ENCODE measurements at regions not wholly inside any gene's neighbourhood (a gene's known extent, or its start where the extent isn't known, plus 50 kb on each side); places are given as distances from the start of the nearest gene placed in this dataset.
A peak's percentile ranks its signal among the peaks of the same experiment; 100 is the strongest.
"Not testable (repeated sequence)": the region's sequence is repeated elsewhere in the genome, so short reads cannot be mapped to it uniquely, and the experiment has no call there.

DNA sequence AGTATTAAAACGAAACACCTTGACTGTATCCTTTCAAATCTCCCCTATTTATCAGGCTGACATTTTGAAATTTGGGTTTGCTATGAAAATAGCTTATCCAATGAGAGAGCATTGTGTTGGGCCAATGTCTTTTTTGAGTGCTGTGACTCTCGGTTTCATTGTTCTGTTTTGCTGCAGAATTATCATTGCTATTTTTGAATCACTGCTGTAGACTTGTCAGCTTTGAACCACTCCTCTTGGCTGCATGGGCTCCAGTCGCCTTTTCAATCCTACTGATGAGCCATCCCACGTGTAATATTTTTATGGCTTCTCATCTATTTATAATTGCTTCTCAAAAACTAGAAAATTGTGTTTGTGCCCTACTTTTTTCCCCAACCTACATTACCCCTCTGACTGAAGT lies 322.8 kb downstream of the LNPK start:
- DNase-seq, result no peak

DNA sequence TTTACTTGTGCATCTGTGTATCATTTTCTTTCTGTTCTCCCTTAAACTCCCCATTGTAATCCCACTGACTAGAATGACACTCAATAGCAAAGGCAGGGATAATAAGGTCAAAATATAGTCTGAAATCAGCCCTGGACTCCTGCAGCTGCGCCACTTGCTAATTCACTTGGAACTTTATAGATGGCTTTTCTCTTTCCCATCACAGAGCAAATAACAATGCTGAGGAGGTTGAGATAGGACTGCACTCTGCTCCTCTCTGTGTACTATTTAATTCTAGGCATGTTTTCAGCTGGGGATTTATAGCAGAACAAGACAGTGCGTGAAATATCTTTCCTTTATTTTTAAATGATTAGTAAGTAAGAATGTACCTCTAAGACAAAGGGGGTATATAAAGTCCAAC lies 324.2 kb downstream of the LNPK start:
- no peak for DNase-seq

DNA sequence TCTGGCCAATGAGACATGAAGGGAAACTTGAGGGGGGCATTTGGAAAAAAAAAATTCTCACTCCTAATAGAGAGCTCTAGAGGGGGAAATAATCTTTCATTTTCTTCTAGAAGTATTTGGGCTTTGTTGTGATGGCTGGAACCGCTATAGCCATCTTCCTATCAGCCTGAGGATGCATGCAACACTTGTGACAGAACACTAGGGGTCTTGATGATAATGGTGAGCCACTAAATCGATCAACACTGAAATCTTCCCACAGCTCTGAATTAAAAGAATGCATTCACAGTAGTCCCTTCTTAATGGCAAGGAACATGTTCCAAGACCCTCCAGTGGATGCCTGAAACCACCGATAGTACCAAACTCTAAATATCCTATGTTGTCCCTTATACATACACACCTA lies 325.3 kb downstream of the LNPK start:
- DNase-seq, result no peak

DNA sequence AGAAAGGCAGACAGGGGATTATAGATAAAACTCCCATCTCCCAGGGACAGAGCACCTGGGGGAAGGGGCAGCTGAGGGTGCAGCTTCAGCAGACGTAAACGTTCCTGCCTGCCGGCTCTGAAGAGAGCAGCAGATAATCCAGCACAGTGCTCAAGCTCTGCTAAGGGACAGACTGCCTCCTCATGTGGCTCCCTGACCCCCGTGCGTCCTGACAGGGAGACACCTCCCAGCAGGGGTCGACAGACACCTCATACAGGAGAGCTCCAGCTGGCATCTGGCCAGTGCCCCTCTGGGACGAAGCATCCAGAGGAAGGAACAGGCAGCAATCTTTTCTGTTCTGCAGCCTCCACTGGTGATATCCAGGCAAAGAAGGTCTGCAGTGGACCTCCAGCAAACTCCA lies 333.3 kb downstream of the LNPK start:
- not testable (repeated sequence) for DNase-seq

DNA sequence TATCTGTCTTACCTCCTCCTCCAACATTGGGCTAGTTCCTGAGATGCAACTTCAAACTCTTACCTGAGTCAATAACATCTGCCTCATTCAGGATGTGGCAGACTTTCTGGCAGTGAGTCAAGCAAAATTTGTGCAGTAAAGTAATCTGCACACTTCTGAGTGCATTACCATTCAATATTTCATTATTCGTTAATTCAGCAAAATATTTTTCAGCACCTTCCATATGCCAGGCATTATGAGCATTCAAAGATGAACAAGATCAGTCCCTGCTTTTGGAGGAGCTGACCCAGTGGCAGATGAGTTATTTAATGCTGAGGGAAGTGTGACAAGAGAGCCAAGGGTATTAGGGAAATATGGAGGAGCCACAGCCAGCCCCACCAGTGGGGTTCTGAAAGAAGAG lies 339.7 kb downstream of the LNPK start:
- DNase-seq, result no peak

DNA sequence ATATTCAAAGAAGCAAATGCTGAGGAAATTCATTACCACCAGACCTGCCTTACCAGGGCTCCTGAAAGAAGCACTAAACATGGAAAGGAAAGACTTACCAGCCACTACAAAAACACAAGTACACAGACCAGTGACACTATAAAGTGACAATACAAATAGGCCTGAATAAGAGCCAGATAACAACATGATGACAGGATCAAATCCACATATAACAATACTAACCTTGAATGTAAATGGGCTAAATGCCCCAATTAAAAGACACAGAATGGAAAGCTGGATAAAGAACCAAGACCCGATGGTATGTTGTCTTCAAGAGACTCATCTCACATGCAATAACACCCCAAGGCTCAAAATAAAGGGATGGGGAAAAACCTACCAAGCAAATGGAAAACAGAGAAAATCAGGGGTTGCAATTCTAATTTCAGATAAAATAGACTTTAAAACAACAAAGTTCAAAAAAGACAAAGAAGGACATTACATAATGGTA lies 353.4 kb downstream of the LNPK start:
- no peak for DNase-seq

DNA sequence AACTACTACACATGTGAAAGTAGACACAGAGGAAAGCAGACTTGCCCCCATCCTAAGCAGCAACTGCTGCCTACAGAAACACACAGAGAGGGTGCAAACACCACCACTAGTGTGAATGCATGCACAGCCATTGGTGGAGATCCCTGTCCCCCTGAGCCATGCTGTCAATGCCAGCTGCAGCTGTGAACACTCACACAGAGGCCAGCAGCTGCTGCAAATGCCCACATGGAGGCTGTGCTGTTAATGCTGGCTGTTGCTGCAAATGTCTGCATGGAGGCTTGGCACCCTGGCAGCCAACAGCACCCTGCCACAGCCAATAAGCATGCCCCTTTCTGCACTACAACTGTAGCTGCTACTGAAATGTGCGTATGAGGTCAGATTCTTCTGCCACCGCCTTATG lies 355.0 kb downstream of the LNPK start:
- DNase-seq, result no peak

DNA sequence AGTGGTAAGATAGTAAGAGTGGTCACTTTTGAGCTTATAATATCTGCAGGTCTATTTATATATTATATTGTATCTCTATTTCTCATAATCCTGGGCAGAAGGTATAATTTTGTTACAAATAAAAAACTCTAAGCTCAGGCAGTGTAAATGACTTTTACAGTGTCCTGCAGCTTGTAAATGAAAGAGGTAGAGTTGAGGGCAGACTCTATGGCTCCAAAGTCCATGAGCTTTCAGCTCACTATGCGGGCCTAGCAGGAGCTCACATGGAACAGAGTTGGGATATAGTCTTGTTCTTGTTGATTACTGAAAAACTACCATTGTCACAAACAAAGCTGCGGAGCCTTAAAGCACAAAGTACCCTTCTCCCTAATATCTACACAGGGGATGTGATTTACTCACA lies 361.4 kb downstream of the LNPK start:
- no peak for DNase-seq

DNA sequence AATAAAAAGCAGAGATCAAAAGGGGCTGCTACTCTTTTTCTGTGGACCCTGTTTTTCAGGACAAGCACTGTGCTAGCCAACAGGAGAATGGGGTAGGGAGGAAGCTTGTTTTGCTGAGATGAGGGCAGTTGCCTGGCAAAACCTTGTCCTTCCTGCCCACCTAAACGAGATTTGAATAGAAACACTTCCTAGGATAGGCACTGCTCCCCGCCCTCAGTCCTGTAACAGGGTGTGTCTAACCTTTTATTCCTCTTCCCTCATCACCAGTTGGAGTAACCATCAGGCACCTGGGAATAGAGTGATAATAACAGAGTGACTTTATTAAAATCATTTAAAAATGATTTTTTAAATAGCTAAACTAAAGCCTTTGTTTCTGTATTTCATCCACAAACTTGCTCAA lies 368.8 kb downstream of the LNPK start:
- DNase-seq, result no peak

DNA sequence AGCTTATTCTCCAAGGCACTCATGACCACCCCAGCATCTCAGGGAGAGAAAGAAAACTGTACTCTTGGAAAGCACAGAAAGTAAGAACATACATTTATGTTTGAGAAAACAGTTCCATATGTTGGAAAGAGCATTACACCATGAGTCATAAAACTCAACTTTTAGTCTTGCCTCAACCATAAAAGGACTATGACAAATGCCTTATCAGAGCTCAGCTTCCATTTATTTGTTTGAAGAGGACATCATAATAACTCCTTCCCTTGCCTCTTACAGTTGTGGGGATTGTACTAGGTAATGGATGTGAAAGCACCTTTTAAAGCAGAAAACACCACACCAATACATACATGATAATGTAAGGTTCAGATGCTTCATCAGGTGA lies 370.8 kb downstream of the LNPK start:
- DNase-seq, result no peak

DNA sequence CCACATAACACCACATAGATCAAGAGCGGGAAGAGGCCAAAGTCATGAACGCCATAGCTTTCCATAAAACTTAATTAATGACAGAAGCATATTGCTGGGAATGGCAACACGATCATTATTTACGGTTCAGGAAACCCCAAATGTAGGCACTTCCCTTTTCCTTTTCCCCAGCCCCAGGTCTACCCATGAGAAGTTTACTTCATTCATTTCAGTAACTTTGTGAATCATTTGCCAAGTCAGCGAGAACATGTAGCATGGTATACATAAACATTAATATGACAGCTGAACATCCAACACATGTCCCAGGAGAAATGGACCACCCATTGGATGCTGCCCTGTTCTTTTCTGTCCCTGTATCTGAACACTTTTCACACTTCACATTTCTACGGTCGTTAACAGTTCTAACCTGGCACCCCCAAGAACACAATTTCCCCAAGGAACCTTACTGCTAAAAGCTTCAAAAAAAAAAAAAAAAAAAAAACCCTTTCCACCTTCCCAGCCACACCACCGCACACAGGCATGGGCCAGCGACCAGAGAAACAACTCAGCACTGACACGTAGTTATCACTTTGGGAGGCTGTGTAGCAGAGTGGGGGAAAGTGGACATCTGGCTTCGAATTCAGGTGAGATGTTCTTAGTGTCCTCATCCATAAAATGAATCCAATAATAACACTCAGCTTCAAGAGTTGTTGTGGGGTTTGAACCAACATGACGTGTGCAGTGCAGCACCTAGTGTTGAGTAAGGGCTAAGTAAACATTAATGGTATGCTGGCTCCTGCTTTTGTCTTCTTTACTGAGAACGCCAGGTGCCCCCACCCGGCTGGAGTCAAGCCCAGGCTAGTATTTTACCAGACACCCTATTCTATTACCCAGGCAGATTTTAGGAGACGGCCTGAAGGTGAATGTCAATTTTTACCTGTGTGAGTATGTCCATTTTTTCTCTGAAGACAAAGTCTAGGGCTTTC lies 371.5 kb downstream of the LNPK start:
- peak; percentile 89 for DNase-seq

DNA sequence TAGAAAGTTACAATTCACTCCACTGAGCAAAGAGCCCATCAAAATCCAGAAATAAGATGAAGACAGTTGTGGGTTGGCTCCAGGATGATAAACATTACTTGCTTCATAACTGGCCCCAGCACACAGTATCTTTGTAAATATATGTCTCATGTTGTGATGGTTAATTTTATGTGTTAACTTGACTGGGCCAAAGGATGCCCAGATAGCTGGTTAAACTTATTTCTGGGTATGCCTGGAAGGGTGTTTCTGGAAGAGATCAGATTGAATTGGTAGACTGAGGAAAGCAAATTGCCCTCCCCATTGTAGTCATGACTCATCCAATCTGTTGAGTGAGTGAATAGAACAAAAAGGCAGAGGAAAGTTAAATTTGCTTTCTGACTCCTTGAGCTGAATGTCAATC lies 373.8 kb downstream of the LNPK start:
- no peak for DNase-seq

DNA sequence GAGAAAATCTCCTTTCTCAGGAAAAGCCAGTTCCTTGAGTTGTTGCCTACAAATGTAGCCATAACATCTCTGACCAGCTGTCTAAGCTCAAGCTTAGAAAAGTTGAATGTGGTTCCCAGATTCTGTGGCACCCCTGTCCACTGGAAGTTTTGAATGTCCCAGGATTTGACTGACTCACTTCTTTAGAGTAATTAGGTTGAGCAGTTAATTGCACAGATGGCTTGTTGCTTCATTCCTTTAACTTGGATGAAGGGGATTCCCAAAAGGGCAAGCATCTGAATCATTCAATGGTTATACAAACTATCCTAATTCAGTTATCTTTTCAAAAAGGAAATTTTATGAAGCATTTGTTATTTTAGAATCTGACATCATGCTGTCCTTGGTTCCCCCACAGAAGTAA lies 374.7 kb downstream of the LNPK start:
- no peak for DNase-seq

DNA sequence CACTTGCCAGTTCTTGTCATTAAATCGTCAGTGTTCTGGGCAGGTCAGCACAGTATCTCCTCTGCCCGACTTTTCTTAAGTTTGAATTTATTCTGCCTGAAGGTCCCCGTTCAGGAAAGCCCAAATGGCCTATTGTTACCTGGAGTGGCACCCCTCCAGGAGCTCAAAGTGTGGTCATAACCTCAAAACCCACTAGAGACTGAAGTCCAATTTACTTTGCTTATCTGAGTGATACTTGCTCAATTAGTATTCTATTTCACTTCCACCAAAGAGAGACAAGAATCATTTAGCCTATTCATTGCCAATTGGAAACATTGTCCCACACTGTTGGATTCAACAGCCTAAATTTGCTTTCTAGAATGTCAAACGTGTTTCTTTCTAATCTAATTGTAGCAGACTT lies 375.3 kb downstream of the LNPK start:
- DNase-seq, result no peak

DNA sequence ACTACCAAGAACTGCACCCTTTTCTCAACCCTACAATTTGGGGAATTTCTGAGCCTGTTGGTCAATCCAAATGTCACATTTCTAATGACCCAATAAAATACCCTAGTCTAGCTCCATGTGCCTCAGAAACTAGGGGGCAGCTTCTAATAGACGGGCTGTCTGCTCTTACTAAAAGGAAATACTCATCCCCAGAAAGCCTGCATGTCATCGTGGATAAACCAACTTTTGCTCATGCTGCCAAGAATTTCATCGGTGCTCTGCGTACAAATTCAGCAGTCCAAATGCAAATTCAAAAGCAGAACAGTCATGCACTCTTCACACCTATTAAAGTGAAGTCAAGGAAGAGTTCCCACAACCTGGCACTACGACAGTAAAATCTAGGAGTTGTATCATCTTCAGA lies 377.3 kb downstream of the LNPK start:
- DNase-seq, result no peak

DNA sequence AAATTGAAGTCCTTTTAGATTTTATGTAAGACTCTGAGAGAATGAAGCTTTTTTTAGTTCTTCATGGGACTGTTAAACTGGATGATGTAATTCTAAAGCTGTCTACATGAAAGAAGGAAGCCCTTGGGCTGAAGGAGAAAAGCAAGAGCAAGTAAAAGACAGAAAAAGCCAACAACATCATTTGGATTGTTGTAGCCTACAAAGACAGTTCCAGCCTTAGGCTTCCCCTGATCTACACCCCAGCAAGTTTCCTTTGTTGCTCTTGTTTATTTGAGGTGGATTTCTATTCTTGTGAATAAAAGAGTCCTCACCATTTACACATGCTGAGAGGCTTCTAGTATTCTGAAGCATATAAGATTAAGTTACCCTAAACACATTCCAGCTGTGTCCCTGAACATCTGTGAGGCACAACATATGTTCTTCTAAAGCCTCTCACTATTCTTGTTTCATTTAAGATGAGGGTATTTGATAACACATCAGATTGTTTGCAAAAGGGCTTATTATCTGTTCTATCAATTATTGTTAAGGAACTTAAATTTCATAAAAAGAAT lies 377.8 kb downstream of the LNPK start:
- no peak for DNase-seq

DNA sequence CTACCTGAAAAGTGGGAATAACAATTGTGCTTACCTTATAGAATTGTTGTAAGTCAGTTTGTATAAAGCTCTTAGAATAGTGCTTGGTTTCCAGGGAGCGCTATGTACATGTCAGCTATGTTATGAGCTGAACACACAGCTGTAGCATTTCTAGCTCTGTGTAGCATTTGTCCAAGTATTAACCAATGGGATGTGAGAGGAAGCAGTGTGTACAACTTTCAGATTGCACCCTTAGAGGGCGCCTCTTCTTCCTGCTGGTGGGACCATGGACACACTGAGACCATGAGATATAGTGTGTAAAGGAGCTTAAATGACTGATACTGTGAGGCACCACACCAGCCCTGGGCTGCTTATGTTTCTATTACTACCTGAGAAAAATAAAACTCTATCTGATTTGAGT lies 380.2 kb downstream of the LNPK start:
- DNase-seq, result no peak

DNA sequence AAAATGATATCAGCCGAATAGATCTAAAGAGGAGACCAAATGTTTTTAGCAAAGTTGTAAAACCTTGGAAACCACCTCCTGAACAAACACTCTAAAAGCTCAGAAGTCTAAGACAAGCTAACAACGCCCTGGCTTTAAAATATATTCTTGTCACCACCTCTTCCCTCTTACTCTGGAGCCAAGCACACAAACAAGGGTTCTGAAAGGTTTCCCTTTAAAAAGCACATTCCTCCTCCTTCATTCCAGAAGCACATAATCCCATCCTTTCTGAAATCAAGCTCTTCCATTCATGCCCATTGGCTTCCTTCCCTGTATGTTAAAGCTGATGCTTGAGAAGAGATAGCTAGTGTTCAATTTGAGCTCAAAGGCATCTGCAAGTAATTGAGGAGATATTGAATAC lies 382.0 kb downstream of the LNPK start:
- DNase-seq, result no peak

DNA sequence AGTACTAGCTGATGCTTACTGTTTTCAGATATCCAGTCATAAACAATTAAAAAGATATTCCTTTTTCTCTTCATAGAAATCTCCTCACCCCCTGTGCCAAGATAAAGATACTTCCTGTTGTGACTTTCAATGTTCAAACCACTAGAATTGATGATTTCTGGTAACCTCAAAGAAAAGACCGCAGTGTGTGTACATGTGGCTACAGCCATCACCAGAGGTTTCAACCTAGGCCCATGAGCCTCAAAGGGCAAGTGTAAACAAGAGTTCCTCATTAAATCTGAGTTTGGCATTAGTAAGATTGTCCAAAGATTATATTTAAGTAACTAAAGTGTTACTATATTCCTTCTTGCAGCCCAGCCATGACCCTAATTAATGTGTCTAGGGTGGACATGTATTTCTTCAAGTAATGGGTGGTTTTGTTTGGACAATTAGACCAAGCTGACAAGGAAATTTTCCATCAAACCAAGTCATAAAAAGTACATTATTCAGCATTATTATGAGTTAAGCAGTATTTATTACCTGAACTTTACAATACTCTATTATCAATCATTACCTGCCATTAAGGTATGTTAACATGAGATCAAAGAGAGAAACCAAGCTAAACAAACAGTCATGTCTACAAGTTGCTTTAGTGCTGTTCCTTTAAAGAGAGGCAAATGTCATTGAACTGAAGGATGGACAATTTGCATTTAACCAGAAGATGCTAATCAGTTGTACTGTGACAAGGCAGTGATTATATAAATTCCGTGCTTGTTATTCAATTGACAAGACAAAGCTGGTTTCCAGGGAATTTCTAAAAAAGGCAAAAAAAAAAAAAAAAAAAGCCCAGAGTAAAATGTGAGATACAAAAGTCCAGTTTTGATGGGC lies 382.7 kb downstream of the LNPK start:
- DNase-seq, result no peak

DNA sequence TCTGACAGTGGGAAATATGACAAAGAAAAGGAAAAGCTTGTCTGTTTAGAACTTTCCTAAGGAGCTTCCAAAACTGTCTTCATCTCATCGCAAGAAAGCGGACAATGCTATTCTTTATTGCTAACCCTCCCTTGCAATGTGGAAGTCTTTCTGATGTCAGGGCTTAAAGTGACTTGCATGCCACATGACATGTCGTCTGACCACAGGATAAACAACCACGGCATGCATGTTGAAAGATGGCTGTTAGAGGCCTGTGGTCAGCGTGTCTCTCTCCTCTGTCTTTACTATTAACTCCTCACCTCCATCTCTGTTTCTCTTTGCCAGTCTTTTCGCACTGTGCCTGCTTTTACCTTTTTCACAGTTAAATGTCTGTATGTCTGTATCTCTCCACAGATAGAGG lies 389.8 kb downstream of the LNPK start:
- no peak for DNase-seq

DNA sequence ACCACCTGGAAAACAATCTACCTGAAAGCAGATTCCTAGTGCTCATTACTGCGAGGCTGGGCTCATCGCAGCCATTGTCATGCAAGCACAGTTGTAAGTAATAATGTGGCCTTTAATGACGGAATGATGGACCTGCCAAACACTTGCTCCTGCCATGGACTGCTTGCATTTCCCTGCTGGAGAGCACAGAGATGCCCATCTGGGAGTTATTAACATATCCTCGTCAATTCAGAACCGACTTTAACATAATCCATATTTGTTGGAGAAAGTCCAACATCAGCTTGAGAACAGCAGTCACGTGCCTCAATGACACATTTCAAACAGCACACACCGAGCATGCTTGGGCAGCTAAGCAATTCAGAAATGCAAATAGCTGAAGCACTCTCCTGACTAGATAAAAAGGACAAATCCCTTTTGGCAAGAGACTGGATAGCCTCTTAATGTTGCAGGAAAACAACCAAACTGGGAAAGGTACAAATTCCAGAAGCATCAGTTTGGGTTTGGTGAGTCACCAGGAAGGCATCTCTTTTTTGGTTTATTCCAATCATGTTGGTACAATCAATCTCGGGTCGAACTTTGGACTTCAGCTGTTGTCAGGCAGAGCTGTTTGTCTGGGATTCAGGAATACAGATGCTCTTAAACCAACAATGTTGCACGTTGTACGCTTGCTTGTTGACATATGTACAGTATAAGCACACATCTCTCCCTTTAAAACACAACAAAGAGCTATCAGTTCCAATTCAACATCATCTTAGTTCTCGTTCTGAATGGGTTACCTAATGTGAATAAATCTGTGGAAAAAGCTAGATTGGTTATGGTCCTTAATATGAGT lies 395.8 kb downstream of the LNPK start:
- peak; percentile 90 for DNase-seq

DNA sequence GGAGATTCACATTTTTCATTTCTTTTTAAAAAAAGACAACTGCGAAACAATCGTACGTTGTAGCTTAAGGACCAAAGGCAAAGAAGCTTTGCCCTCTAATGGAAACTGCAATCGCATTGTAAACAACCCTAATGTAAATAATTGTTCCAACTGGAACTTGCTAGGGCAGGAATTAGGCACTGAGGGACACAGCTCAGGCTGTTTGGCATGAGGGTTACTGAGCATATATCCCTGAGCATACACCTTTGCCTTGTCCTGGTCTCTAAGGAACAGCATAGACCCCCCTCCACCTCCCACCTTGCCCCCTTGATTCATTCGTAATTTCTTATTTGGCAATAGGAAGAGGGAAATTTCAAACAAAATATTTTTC lies 396.4 kb downstream of the LNPK start:
- DNase-seq, result peak; percentile 71

DNA sequence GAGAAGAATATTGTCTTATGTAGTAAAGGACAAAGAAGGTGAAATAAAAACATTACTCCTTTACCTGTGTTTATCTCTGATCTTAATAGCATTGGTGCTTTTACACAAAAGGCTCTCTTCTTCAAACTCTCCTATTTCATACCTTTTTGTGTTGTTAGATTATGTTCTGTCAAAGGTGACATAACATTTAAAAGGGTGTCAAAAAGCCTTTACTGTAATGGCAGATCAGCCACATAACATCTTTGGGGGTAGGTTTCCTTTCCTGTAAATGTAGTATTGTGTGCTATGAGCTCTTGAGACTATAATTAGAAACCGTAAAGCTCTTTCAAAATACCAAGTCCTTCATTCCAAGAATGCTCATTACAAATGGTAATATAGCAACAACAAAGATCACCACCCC lies 400.1 kb downstream of the LNPK start:
- DNase-seq, result no peak
